Fibroblast of mammary gland (primary cell): ENCODE measurements at regions not wholly inside any gene's neighbourhood (a gene's known extent, or its start where the extent isn't known, plus 50 kb on each side); places are given as distances from the start of the nearest gene placed in this dataset.

Source experiments
- DNase-seq: peaks from one replicate; pipeline ENCODE4 v3.0.0-alpha.2; 2010; ENCODE audit warnings: low read depth
- H3K4me3 ChIP-seq: 2 replicates; pipeline ENCODE4 v1.5.1; 2011; ENCODE audit warnings: low read depth, mild to moderate bottlenecking, low read length, moderate library complexity; ENCODE audit not compliant: control insufficient read depth
- CTCF ChIP-seq: conservative IDR thresholded peaks from 2 replicates; pipeline ENCODE4 v1.5.1; 2011; ENCODE audit warnings: low read depth, low read length, inconsistent platforms; ENCODE audit not compliant: control insufficient read depth, insufficient read depth

DNA sequence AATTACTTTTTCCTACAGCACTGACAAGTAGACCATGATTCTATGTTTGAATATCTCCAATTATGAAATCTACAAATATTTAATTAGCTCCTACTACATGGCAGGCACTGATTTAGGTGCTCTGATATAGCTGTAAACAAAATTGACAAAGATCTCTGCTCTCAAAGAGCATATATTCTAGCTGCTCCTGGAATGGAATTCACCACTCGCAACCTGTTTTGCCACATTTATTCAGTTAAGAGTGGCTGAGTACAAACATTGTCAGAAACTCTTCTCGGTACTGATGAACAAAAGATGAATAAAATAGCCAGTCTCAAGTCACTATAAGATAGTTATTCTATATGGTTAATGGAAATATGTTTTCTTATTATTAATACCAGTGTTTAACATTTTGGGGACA is 114.2 kb upstream of the PDE4D start:
- DNase-seq, result no peak
- TF ChIP-seq CTCF, result no peak
- no peak overlapping the region for H3K4me3 ChIP-seq

DNA sequence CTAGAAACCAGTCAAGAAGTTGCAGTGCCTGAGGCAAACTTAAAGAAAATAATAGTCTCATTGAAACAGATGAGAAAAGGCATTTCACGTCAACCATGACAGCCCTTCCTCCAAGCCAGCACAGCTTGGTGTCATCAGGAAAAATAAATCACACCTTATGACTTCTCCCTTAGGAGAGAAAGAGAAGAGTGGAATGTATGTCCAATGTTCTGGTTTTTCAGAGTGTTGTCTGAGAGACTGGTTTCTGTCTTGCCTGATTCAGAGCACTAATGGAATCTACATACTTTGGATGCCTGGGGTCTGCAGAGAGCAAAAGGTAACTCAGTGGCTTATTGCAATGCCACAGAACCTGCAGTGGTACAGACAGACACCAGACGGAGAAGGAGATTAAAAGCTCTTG is 105.5 kb upstream of the PDE4D start:
- no peak overlapping the region for H3K4me3 ChIP-seq
- TF ChIP-seq CTCF, result no peak
- no peak for DNase-seq

- DNase-seq, result no peak
- no peak overlapping the region for H3K4me3 ChIP-seq
- no peak for TF ChIP-seq CTCF
Measured at GRCh38 chr5:59992206-59992605, 98.7 kb upstream of the PDE4D start.

GRCh38 chr5:59988396-59988795 is 94.9 kb upstream of the PDE4D start:
- no peak overlapping the region for H3K4me3 ChIP-seq
- TF ChIP-seq CTCF, result no peak
- DNase-seq, result no peak

GRCh38 chr5:59976342-59976741 is 82.8 kb upstream of the PDE4D start:
- H3K4me3 ChIP-seq, result no peak overlapping the region
- DNase-seq, result no peak
- no peak for TF ChIP-seq CTCF

DNA sequence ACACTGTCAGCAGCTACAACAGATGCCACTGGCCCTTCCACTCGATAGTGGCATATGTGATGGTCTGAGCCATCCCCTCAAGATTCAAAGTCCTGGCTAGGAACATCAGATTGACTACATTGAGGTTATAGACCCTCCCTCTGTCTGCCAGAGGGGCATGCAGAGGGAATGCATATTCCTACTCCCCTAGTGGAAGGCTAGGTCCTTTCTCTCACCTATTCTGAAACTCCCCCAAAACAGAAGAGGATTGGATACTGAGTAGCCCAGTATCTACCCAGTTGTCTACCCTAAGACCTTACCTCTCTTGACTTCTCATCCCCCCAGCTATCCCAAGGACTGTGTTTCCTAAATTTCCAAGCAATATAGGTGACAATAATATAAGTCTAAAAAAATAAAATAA is 78.5 kb upstream of the PDE4D start:
- no peak for TF ChIP-seq CTCF
- no peak overlapping the region for H3K4me3 ChIP-seq
- DNase-seq, result no peak

DNA sequence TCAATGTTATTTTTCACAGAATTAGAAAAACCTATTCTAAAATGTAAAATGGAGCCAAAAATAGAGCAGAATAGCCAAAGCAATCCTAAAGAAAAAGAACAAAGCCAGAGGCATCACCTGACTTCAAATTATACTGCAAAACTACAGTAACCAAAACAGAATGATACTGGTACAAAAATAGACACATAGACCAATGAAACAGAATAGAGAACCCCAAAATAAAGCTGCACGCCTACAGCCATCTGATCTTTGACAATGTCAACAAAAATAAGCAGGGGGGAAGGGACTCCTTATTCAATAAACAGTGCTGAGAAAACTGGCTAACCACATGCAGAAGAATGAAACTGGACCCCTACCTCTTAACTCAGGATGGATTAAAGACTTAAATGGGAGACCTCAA is 65.8 kb upstream of the PDE4D start:
- no peak overlapping the region for H3K4me3 ChIP-seq
- no peak for TF ChIP-seq CTCF
- no peak for DNase-seq
